Inflammatory macrophage (primary cell): ENCODE measurements at regions not wholly inside any gene's neighbourhood (a gene's known extent, or its start where the extent isn't known, plus 50 kb on each side); places are given as distances from the start of the nearest gene placed in this dataset.

Experiments
- DNase-seq, 2 donors: peaks; one replicate each; pipeline ENCODE4 v3.0.0-alpha.2; 2020 to 2022

DNA sequence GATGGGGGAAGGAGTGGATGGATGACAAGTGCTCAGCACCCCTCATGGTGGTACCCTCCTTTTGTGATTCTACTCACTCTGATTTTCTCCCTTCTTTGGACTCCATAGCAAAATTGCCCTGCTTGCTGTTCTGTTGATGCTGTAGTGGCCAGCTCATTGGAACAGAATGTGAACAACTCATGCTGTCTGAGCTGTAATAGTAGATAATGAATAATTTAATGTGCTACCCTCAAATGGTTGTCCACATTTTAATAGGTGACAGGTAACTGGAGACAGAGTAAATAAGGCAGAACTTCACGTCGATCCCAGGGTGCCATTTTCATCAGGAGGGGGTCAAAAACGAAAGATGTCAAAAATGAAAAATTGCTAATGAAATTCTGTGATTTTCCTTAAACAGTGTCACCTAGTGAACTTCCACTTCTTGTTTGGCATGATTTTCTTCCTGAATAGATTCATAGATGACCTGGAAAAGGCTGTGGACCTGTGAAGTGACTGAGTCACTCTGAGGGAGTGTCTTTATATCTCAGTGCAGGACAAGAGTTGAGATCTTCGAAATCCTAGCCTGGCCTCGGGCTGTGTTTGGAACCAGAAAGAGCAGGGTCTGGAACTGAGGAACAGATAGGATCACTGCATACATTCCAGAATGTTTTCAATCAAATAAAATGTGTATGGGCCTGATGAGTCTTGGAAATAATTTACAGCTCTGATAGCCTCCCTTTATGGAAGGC is 270.2 kb downstream of the PSAT1 start:
- DNase-seq, result no peak

GRCh38 chr9:78567693-78568092 is 270.8 kb downstream of the PSAT1 start:
- no peak for DNase-seq

- DNase-seq, result no peak
Measured at GRCh38 chr9:78568774-78569173, 271.8 kb downstream of the PSAT1 start.

GRCh38 chr9:78572266-78572665 is 275.3 kb downstream of the PSAT1 start:
- DNase-seq, result no peak

DNA sequence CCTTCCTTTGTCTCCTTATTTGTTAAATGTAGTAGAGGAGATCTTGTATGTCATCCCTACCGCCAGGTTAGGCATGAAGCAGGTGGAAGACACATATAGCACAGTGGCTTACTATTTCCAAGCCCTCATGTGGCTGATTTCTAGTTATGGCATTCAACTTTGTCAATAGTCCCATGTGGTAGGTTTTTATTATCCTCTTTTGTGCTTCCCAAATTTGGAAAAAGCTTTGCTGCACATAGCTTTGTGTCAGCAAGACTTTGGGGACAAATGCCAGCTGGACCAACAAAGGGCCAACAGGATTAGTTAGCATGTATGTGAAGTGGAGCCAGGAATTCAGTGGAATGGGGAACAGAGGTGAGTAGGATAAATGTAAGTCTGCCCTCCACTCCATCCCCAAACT is 276.3 kb downstream of the PSAT1 start:
- DNase-seq, result no peak

- no peak for DNase-seq
Measured at GRCh38 chr9:78573669-78574068, 276.7 kb downstream of the PSAT1 start.

DNA sequence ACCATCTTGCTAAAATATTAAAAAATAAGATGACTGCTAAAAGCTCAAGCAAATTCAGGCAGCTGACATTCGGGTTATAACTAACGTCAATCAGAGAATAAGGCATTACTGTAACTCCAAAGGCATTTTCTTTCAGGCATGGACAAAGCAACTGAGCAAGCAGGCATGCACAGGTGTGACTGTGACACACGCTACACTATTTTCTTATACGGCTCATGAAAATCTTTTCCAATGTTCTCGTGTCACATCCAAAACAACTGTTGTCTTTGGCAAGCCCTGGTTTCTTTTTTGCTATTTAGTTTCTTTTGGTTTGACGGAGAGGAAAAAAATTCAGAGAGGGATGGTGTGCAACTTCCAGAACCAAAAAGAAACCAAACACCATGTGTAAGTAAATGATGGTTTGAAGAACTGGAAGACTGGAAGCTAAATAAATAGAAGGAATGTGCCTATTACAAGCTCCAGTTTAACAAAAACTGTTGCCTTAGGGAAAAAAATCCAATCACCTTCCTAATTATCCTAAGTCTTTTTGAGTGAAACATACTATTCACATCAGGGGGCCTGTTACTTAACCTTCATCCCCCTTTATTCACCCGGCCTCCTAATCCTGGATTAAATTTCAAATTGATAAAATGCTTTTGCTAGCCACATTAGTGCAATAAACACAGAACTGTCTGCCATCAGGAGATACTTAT is 277.6 kb downstream of the PSAT1 start:
- no peak for DNase-seq

- DNase-seq, result no peak
Measured at GRCh38 chr9:78575081-78575480, 278.2 kb downstream of the PSAT1 start.

DNA sequence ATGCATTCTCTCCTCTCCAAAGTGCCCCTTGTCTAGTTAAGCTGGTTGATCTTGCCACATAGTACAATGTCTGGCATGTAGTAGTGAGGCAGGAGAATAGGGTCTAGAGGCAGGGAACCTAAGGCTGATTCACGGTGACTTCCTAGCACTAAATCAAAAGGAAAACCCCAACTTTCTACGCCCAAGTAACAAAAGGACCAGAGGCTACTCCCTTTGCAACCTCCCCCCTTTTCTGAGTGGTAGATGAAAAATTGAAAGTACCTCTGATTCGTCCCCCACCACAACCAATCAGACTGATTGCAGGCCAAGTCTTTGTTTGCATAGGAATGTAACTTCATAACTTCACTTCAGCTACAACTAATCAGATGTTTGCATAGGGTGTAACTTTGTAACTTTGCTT is 278.8 kb downstream of the PSAT1 start:
- no peak for DNase-seq

DNA sequence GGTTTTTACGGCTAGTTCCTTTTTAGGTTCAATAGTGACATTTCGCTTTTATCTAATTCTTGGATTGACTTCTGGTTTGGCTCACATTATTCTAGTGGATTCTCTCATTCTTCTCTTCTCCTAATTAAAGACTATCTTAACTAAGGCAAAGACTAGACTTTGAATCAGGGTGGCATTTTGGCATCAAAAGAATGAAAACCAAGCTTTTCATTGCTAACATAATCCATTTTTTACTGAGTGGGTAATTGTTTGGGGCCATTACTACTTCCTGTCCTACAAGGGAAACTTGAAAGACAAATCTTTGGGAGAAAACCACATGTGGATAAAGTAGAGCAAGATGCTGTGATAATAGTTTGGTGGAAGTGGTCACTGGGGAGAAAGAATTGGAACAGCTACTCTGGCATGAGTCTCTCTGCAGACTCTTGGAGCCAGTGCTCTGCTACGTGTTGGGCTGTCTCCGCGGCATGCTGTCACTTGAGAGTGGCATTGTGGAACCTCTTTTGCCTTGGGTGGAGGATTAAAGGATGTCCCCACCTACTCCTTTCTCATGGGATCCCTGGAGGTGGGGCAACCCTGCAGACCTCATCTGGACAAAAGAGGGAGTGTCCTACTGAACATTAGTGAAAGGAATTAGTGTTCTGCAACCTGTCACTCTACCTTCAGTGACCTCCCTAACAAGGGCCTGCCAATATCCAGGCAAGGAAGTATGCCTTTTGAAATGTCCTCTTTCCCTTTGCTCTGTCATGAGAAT is 280.4 kb downstream of the PSAT1 start:
- no peak for DNase-seq

DNA sequence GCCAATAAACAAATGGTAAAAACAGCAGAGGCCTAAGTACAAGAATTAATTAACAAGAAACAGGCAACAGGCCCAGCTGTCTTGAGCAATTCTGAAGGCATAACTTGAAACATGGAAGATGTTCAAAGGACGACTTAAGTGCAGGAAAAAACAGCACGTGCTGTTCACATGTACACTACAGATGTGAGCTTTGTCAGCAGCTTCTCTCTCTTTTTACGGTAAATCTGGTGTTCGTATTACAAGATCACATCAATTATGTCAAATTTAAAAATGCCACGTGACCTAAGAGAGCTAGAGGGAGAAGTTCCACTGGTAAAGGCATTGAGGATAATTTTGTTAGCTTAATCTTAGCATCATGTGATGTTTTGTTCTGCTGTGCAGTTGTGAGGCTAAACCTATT is 281.1 kb downstream of the PSAT1 start:
- DNase-seq, result no peak

DNA sequence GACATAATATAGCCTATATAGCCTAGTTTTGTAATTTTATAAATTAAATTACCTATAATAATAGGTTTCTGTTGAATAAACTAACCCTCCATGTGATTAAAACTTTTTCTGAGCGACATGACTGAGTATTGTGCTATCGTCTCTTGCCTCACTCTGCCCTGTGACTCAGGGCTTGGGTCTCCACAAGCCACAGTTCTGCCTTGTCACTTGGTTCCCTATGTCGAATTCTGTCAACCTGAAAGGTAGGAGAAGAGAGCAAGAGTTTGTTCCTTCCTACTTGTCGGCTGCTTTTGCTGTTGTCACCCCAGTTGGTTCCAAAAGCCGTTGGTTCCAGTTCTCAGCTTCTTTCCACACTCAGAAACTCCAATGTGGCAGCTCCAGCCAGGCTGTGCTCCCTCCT is 285.9 kb downstream of the PSAT1 start:
- DNase-seq, result no peak

DNA sequence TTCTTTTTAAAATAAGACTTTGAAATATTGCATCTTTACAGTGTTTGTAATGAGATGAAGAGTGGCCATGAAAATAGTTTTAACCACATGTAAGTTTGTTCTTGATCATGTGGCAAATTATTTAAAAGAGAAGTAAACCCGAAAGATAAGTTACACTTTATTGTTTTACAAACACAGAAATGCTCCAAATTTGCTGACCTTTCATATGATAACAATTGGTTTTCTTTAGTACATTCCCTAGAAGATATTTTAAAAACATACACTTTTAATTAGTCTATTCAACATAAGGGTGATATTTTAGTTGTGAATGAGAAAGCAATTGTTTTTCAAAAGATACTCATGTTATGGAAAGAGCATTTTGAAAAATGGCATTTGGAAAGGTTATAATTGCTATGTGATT is 287.7 kb downstream of the PSAT1 start:
- no peak for DNase-seq

GRCh38 chr9:78585909-78586308 is 289.0 kb downstream of the PSAT1 start:
- DNase-seq, result no peak

DNA sequence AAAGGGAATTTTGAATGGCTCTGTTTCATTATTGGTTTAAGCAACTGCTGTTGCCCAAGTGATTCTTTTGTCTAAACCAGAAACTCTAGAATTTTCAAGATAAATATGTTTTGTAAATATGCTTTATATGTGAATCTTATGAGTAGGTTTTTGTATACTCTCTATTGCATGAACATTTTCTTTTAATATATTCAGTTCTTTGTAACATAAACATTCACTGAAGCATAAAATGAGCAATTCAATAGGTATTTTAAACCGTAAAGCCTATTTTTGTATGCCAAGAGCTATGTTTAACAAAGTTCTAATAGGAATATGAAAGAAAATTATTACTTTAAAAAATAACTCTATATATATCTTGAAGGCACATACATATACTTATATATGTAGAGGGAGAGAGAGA is 293.1 kb downstream of the PSAT1 start:
- DNase-seq, result no peak

DNA sequence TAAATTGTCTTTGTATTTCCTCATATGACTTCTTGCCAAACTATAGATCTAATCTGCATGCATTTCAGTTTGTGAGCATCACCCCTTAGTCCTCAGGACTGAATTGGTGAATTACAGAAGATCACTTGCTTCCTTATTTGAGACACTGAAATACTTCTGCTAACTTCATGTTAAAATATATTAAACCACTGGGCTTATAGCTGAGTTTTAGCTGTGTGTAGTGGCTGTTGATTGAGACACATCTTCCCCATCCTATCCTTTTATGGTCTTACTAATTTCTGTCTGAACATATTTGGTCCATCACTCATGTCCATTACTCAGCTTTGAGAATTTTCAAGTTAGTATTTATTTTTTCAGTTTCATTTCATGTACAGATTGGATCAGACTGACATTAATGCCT is 295.9 kb downstream of the PSAT1 start:
- DNase-seq, result peak in 1 of 2 donors; percentile 14

GRCh38 chr9:78595200-78595945 is 298.4 kb downstream of the PSAT1 start:
- no peak for DNase-seq

DNA sequence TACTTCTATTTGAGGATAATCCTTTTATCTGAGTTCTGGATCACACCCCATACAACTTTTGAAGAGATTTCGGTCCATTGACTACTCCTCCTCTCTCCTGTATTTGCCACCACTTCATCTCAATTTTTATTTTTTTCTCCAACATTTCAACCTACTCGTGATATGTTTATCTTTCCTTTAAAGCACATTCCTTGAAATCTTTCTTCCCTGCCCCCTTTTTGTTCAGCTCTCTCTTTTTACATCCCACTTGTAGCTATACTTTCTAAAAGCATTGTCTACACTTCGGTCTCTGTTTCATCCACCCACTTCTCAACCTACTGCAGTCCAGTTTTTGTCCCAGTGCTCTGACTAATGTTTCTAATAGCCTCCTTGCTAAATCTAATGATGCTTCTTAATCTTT is 299.4 kb downstream of the PSAT1 start:
- no peak for DNase-seq

DNA sequence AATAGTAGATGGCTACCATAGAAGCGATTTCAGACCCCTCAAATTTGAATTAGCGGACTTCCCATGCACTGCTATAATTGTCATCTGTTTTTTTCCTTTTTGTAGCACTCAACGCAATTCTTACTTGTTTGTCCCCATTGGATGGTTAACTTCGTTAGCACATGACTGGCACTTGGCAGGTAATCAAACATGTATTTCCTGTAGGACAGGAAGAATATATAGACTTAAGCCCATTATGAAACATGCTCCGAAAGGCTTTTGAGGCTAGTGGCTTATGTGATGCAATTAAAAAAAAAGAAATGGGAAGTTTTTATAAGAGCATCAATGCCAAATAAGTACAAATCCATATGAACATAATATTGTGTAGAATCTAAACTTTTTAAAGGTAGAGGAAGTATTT is 301.2 kb downstream of the PSAT1 start:
- DNase-seq, result no peak

DNA sequence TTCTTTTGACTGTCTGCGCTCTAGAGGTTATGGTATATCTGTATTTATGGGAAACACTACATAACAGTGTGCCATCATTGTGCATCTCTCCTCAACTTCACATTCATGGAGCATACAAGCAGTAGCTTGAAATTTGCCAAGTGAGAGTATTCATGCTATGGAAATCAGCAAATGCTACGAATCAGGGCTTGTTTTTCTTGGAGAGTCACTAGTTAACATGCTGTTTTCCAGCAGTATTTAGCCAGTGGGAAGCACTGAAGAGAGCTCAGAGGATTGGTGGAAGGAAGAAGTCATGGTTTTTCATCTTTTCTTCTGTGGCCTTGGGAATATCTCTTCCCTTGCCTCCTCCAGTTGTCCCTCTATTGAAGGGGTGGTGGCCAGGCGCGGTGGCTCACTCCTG is 303.0 kb downstream of the PSAT1 start:
- DNase-seq, result no peak

DNA sequence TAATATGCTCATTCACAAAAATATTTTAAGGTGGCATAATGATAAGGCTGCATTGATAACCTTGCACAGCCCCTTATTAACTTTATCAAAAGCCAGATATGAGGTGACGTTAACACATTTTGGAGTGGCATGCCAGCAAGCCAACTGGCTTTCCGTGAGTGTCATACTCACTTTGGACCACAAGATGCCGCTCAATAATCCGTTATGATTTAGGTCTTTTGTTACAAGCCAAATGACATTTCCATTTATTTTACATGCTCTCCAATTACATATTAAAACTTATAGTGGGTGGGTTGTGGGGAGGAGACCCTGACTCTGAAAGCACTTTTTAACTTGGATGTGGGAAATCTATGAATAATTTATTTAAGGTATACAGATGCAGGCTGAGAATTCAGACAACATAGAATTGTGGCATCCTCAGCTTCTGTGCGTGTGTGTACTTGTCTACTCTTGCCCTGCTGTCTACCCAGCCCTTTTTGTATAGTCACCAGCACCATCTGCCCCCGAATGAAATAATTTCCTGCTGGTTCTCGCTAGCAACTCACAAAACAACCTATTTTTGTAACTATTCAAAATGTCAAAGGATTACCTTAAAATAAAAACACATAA is 305.1 kb downstream of the PSAT1 start:
- peak; percentile 61 to 62 for DNase-seq
